CD4-positive, alpha-beta T cell (primary cell): ENCODE measurements at regions not wholly inside any gene's neighbourhood (a gene's known extent, or its start where the extent isn't known, plus 50 kb on each side); places are given as distances from the start of the nearest gene placed in this dataset.

Source experiments
- ATAC-seq: fragments of 200-7000 bp; cut with Tn5 transposase; one replicate; pipeline ENCODE4 v1.10.0; 2022; ENCODE audit warnings: mild to moderate bottlenecking; ENCODE audit not compliant: poor library complexity
- CTCF ChIA-PET: fragments of 350-600 bp; sonication (Branson Sonifier 250); formaldehyde crosslinking; loops from one replicate; lab custom pipeline; 2021; ENCODE audit warnings: antibody characterized with exemption, inconsistent platforms; lab: Charles Lee
- POLR2A ChIA-PET: fragments of 350-600 bp; sonication (Branson Sonifier 250); formaldehyde crosslinking; loops from one replicate; lab custom pipeline; 2021; ENCODE audit warnings: antibody characterized with exemption, inconsistent platforms; lab: Charles Lee
- DNase-seq, 14 experiments: peaks; one replicate each; pipeline ENCODE4 v3.0.0-alpha.2; 2013 to 2020; ENCODE audit warnings: mixed read lengths in 2 of 14
- H3K27ac ChIP-seq, 2 donors: one replicate each; pipeline versions ENCODE4 v1.5.1 to v1.7.0; 2013; ENCODE audit warnings: low read length in 2 of 2, low read depth in 1 of 2, mild to moderate bottlenecking in 1 of 2
- H3K27me3 ChIP-seq, 2 experiments: 1 replicate in 1 of 2; 2 replicates in 1 of 2; pipeline versions ENCODE4 v1.6.1 to v1.7.0; 2013; ENCODE audit warnings: low read length in 2 of 2, control low read depth in 1 of 2, mild to moderate bottlenecking in 1 of 2, moderate library complexity in 1 of 2; ENCODE audit not compliant: insufficient read depth in 2 of 2, control insufficient read depth in 1 of 2
- H3K36me3 ChIP-seq: one replicate; pipeline ENCODE4 v1.6.1; 2013; ENCODE audit warnings: low read length, control low read depth; ENCODE audit not compliant: insufficient read depth
- H3K4me1 ChIP-seq: one replicate; pipeline ENCODE4 v1.6.1; 2013; ENCODE audit warnings: low read length, control low read depth; ENCODE audit not compliant: insufficient read depth
- H3K4me3 ChIP-seq: one replicate; pipeline ENCODE4 v1.5.1; 2013; ENCODE audit warnings: mild to moderate bottlenecking, low read length, moderate library complexity
- H3K9me3 ChIP-seq, 2 experiments: 1 replicate in 1 of 2; 2 replicates in 1 of 2; pipeline versions ENCODE4 v1.6.1 to v1.7.0; 2013; ENCODE audit warnings: low read length in 2 of 2, mild to moderate bottlenecking in 2 of 2, control low read depth in 1 of 2, moderate library complexity in 1 of 2; ENCODE audit not compliant: control insufficient read depth in 1 of 2, insufficient read depth in 1 of 2
- H3K27ac Mint-ChIP-seq: one replicate; pipeline ENCODE4 v1.8.0; 2020; ENCODE audit warnings: mixed read lengths
- H3K27me3 Mint-ChIP-seq: one replicate; pipeline ENCODE4 v1.8.0; 2021; ENCODE audit warnings: mixed read lengths
- H3K36me3 Mint-ChIP-seq: one replicate; pipeline ENCODE4 v1.8.0; 2021; ENCODE audit warnings: low read depth, mixed read lengths
- H3K4me1 Mint-ChIP-seq: one replicate; pipeline ENCODE4 v1.8.0; 2021; ENCODE audit warnings: low read depth, mixed read lengths
- H3K4me3 Mint-ChIP-seq: one replicate; pipeline ENCODE4 v1.8.0; 2020; ENCODE audit warnings: mild to moderate bottlenecking, mixed read lengths
- H3K9me3 Mint-ChIP-seq: one replicate; pipeline ENCODE4 v1.8.0; 2020; ENCODE audit warnings: mixed read lengths
- intact Hi-C, 2 experiments: fragments of 100-400 bp; cut with DNase I in 1 of 2; cut with micrococcal nuclease in 1 of 2; formaldehyde crosslinking; loops; one replicate each; pipeline versions ENCODE4 v1.15.1 to v1.9.0; 2023 to 2025; cut with DNase I, micrococcal nuclease
- TF ChIP-seq, protein P1 (sequence below): fragments of 200-600 bp; IDR thresholded peaks from one replicate; pipeline ENCODE4 v1.8.0; 2022; ENCODE audit warnings: antibody characterized with exemption, mild to moderate bottlenecking

DNA sequence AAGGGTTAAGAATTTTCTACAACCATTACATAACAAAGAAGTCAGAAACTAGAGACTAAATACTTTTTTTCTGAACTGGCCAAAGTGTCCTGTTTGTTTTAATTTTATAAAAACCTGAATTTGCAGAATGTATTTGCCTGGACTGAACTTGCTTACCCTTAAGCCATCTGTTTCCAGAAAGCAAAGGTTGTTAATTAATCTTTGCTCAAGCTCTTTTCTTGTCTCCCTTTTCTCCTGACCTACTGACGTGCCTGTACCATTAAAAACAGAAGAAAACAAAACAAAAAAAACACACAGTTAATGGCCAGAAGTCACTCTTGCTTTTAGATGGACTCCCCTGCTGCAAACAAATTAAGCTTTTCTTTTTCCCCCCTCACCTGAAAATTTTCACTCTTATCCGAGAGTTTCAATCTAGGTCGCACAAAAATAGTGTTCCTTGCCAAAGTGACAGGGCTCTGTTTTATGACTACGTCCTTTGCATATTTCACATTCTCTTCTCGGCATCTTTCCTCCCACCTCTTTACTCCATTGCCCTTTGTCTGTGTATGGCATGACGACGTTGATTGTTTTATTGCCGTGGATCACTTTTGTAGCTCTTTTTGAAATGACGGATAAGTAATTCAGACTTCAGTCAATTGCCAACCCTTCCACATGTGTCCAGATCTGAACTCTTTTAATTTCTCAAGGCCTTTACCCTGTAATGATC lies 333.8 kb upstream of the GRIN3A start:
- ATAC-seq (no peak), DNase-seq (no peak)
- H3K4me3 Mint-ChIP-seq, result no peak overlapping the region
- POLR2A ChIA-PET, result no interaction called here
- Histone ChIP-seq H3K4me3 (no peak overlapping the region), H3K36me3 (no peaks in the 10 kb centered on the region), H3K9me3 (peaks cover 0 to 7% of the 10 kb centered on the region in 2 experiments), H3K27me3 (no peaks in the 10 kb centered on the region), H3K4me1 (no peaks in the 10 kb centered on the region), H3K27ac (no peak overlapping the region)
- no peak overlapping the region for H3K27ac Mint-ChIP-seq
- CTCF ChIA-PET, result no interaction called here
- peaks cover 4% of the 10 kb centered on the region for H3K9me3 Mint-ChIP-seq
- H3K27me3 Mint-ChIP-seq, result no peaks in the 10 kb centered on the region
- no peaks in the 10 kb centered on the region for H3K36me3 Mint-ChIP-seq
- intact Hi-C loops, result no loop called here
- H3K4me1 Mint-ChIP-seq, result no peaks in the 10 kb centered on the region
- TF ChIP-seq, protein P1, sequence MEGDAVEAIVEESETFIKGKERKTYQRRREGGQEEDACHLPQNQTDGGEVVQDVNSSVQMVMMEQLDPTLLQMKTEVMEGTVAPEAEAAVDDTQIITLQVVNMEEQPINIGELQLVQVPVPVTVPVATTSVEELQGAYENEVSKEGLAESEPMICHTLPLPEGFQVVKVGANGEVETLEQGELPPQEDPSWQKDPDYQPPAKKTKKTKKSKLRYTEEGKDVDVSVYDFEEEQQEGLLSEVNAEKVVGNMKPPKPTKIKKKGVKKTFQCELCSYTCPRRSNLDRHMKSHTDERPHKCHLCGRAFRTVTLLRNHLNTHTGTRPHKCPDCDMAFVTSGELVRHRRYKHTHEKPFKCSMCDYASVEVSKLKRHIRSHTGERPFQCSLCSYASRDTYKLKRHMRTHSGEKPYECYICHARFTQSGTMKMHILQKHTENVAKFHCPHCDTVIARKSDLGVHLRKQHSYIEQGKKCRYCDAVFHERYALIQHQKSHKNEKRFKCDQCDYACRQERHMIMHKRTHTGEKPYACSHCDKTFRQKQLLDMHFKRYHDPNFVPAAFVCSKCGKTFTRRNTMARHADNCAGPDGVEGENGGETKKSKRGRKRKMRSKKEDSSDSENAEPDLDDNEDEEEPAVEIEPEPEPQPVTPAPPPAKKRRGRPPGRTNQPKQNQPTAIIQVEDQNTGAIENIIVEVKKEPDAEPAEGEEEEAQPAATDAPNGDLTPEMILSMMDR, result no peak

DNA sequence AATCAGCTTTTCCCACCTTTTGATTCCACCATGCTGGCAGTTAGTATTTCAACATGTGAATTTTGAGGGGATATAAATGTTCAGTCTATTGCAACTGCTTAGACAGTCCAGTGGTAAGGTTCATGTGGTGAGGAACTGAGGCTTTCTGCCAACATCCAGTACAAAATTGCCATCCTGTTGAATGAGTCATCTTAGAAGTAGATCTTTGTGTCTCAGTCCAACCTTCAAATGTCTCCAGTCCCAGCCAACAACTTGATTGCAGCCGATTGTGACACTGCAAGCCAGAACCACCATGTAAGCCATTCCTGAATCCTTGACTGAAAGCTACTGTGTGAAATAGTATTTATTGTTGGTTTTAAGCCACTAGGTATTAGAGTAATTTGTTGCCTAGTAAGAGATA lies 331.5 kb upstream of the GRIN3A start:
- Histone ChIP-seq H3K36me3 (no peaks in the 10 kb centered on the region), H3K9me3 (peaks cover 0 to 6% of the 10 kb centered on the region in 2 experiments), H3K4me1 (no peaks in the 10 kb centered on the region), H3K27me3 (no peaks in the 10 kb centered on the region), H3K27ac (no peak overlapping the region), H3K4me3 (no peak overlapping the region)
- ATAC-seq (no peak), DNase-seq (no peak)
- Mint-ChIP-seq H3K9me3 (peaks cover 4% of the 10 kb centered on the region), H3K4me3 (no peak overlapping the region), H3K27me3 (no peaks in the 10 kb centered on the region), H3K27ac (no peak overlapping the region), H3K36me3 (no peaks in the 10 kb centered on the region), H3K4me1 (no peaks in the 10 kb centered on the region)
- TF ChIP-seq, protein P1, result no peak
- intact Hi-C loops, result no loop called here
- POLR2A ChIA-PET, result no interaction called here
- CTCF ChIA-PET, result no interaction called here

DNA sequence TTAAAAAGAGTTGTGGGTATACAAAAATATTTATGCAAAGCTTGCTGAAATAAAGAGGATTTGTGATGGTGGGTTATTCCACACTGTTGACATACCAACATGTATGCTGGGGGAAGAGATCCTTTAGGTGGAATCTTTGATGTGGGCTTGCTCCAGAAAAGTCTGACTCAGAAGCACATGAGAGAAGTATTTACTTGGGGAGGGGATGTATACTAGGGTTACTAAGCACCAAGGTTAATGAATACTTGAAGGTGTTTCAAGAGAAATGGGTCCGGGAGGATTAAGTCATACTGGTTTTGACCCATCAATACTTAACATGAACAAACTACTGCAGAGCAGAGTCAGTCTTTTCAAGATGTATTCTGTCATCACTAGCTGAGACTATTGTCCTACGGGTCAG lies 316.4 kb upstream of the GRIN3A start:
- H3K36me3 ChIP-seq, result no peaks in the 10 kb centered on the region
- TF ChIP-seq, protein P1, result no peak
- no peaks in the 10 kb centered on the region for H3K4me1 ChIP-seq
- Mint-ChIP-seq H3K27me3 (no peaks in the 10 kb centered on the region), H3K9me3 (no peaks in the 10 kb centered on the region), H3K36me3 (no peaks in the 10 kb centered on the region), H3K4me1 (no peaks in the 10 kb centered on the region), H3K27ac (no peak overlapping the region), H3K4me3 (no peak overlapping the region)
- H3K4me3 ChIP-seq, result no peak overlapping the region
- intact Hi-C loops, result no loop called here
- H3K27ac ChIP-seq, result no peak overlapping the region
- no peaks in the 10 kb centered on the region for H3K9me3 ChIP-seq
- ChIA-PET POLR2A (no interaction called here), CTCF (no interaction called here)
- DNase-seq (no peak), ATAC-seq (no peak)
- no peaks in the 10 kb centered on the region for H3K27me3 ChIP-seq
